ENCODE measurements at regions not wholly inside any gene's neighbourhood (a gene's known extent, or its start where the extent isn't known, plus 50 kb on each side); places are given as distances from the start of the nearest gene placed in this dataset.

GRCh38 chr18:31258789-31259188, 59.2 kb upstream of the DSG1 start:
- TF ChIP-seq CTCF (IDR thresholded peaks at IDR 0.05) (no peak), POLR2A (IDR thresholded peaks at IDR 0.05) (no peak), EP300 (IDR thresholded peaks at IDR 0.05) (no peak)

All from tibial nerve (tissue), 4 donors.